MM.1S (cell line): ENCODE measurements at regions not wholly inside any gene's neighbourhood (a gene's known extent, or its start where the extent isn't known, plus 50 kb on each side); places are given as distances from the start of the nearest gene placed in this dataset.

Experiments used
- EZH2phosphoT487 ChIP-seq: fragments of 300-600 bp; sonication (generic); IDR thresholded peaks from 2 replicates; pipeline ENCODE4 v1.6.1; 2018; ENCODE audit warnings: antibody characterized with exemption, low read length
- TF ChIP-seq, protein P1 (sequence below): fragments of 300-600 bp; sonication (generic); IDR thresholded peaks from 2 replicates; pipeline ENCODE4 v1.5.1; 2016; ENCODE audit warnings: antibody characterized with exemption, low read length, mixed read lengths

DNA sequence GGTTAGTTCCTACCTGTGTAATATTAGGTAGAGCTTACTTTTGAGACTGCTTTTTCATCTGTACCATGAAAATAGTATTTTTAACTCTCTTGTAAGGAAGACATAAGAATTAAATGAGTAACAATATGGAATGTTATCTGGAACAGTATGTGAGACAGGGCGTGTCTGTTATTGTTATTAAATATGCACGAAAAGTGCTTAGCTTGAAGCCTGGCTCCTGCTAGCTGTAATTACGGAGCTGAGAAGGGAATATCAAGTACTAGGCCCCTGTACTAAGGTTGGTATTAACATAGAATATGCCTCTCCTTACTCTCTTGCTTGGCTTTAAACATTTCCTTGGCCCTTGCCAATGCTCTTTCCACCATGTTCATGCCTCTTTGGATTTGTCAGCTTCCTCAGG, 194.0 kb downstream of the FAM76B start:
- TF ChIP-seq, protein P1, sequence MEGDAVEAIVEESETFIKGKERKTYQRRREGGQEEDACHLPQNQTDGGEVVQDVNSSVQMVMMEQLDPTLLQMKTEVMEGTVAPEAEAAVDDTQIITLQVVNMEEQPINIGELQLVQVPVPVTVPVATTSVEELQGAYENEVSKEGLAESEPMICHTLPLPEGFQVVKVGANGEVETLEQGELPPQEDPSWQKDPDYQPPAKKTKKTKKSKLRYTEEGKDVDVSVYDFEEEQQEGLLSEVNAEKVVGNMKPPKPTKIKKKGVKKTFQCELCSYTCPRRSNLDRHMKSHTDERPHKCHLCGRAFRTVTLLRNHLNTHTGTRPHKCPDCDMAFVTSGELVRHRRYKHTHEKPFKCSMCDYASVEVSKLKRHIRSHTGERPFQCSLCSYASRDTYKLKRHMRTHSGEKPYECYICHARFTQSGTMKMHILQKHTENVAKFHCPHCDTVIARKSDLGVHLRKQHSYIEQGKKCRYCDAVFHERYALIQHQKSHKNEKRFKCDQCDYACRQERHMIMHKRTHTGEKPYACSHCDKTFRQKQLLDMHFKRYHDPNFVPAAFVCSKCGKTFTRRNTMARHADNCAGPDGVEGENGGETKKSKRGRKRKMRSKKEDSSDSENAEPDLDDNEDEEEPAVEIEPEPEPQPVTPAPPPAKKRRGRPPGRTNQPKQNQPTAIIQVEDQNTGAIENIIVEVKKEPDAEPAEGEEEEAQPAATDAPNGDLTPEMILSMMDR, result no peak
- no peak for TF ChIP-seq EZH2phosphoT487
